HepG2 (cell line): ENCODE measurements at regions not wholly inside any gene's neighbourhood (a gene's known extent, or its start where the extent isn't known, plus 50 kb on each side); places are given as distances from the start of the nearest gene placed in this dataset.

ENCODE experiments used
- ATAC-seq: fragments of 200-7000 bp; cut with Tn5 transposase; 3 replicates; pipeline ENCODE4 v1.9.1; 2020; ENCODE audit warnings: mild to moderate bottlenecking, moderate library complexity
- BruUV-seq: library from RNA; stranded (reverse); fragments of 400-500 nt; replicated peaks from 2 replicates; lab custom pipeline; 2021; lab: Mats Ljungman, UMichigan
- CTCF ChIA-PET: fragments of 300-600 bp; formaldehyde crosslinking; extraction: SDS; loops from one replicate; lab custom pipeline; 2021; ENCODE audit warnings: low total read pairs, inconsistent platforms, low intra/inter-chr PET ratio; lab: Yijun Ruan, JAX
- POLR2A ChIA-PET: fragments of 350-600 bp; sonication (Branson Sonifier 250); formaldehyde crosslinking; loops from one replicate; lab custom pipeline; 2020; ENCODE audit warnings: antibody characterized with exemption, inconsistent platforms; lab: Yijun Ruan, JAX
- DNase-seq: peaks from one replicate; pipeline ENCODE4 v3.0.0-alpha.2; 2015; ENCODE audit warnings: low spot score
- FAIRE-seq: peaks from 3 replicates; lab custom pipeline; 2011; peaks lifted over from hg19 to GRCh38; lab: Jason Lieb, UNC
- H2AFZ ChIP-seq: one replicate; pipeline ENCODE4 v1.6.1; 2011; ENCODE audit warnings: low read length, inconsistent platforms
- H3K27ac ChIP-seq: fragments of 300-600 bp; 3 replicates; pipeline ENCODE4 v1.8.0; 2011; ENCODE audit warnings: mixed run types, mild to moderate bottlenecking, mixed read lengths, low read length, inconsistent platforms; ENCODE audit not compliant: insufficient read depth; ENCODE audit errors: extremely low read length
- H3K27me3 ChIP-seq, 2 experiments: fragments of 200-600 bp in 1 of 2; 2 replicates in 1 of 2; 3 replicates in 1 of 2; pipeline versions ENCODE4 v1.6.0 to v1.8.0; 2011; ENCODE audit warnings: low read length in 2 of 2, mild to moderate bottlenecking in 2 of 2, moderate library complexity in 2 of 2, inconsistent platforms in 1 of 2; ENCODE audit not compliant: insufficient read depth in 2 of 2, control insufficient read depth in 1 of 2
- H3K36me3 ChIP-seq, 2 experiments: fragments of 200-600 bp in 1 of 2; replicated peaks in 1 of 2; 2 replicates in 1 of 2; 3 replicates in 1 of 2; pipeline versions ENCODE4 v1.5.1 to v1.8.0; 2011; ENCODE audit warnings: low read length in 2 of 2, inconsistent platforms in 1 of 2; ENCODE audit not compliant: insufficient read depth in 2 of 2, control insufficient read depth in 1 of 2
- H3K4me1 ChIP-seq: 2 replicates; pipeline ENCODE4 v1.5.1; 2012; ENCODE audit warnings: low read length, inconsistent platforms; ENCODE audit not compliant: insufficient read depth
- H3K4me2 ChIP-seq: 2 replicates; pipeline ENCODE4 v1.6.0; 2011; ENCODE audit warnings: low read depth, low read length, inconsistent platforms
- H3K4me3 ChIP-seq, 3 experiments: fragments of 200-600 bp in 1 of 3; sonication (generic), shearing (Covaris generic) in 1 of 3; replicated peaks in 1 of 3; 2 replicates each; pipeline ENCODE4 v1.5.1; 2011 to 2016; ENCODE audit warnings: low read length in 3 of 3, inconsistent platforms in 2 of 3, low read depth in 2 of 3, mild to moderate bottlenecking in 2 of 3, control low read depth in 1 of 3, mixed read lengths in 1 of 3; ENCODE audit not compliant: insufficient read depth in 1 of 3
- H3K79me2 ChIP-seq: one replicate; pipeline ENCODE4 v1.6.1; 2011; ENCODE audit warnings: low read length, inconsistent platforms; ENCODE audit not compliant: insufficient read depth
- H3K9ac ChIP-seq: 2 replicates; pipeline ENCODE4 v1.6.0; 2011; ENCODE audit warnings: mild to moderate bottlenecking, low read depth, low read length, inconsistent platforms; ENCODE audit not compliant: insufficient read depth
- H3K9me3 ChIP-seq: 2 replicates; pipeline ENCODE4 v1.5.1; 2012; ENCODE audit warnings: mild to moderate bottlenecking, low read length
- H4K20me1 ChIP-seq: 2 replicates; pipeline ENCODE4 v1.6.0; 2011; ENCODE audit warnings: inconsistent platforms, mild to moderate bottlenecking, low read length, moderate library complexity; ENCODE audit not compliant: insufficient read depth
- HDAC2 ChIP-seq: sonication (generic); formaldehyde crosslinking; IDR thresholded peaks from 2 replicates; pipeline ENCODE4 v1.4.0; 2020; ENCODE audit warnings: missing genetic modification reagents
- KDM5A ChIP-seq: fragments of 200-600 bp; sonication (generic); IDR thresholded peaks from 2 replicates; pipeline ENCODE4 v1.7.0; 2018; ENCODE audit warnings: antibody characterized with exemption, mild to moderate bottlenecking, low read length, borderline replicate concordance
- SIX1 ChIP-seq: sonication (generic); formaldehyde crosslinking; IDR thresholded peaks from 2 replicates; pipeline ENCODE4 v1.4.0; 2020; ENCODE audit warnings: missing genetic modification reagents, borderline replicate concordance
- ZNF225 ChIP-seq: sonication (generic); formaldehyde crosslinking; IDR thresholded peaks from 2 replicates; pipeline ENCODE4 v1.4.0; 2020; ENCODE audit warnings: mild to moderate bottlenecking, missing genetic modification reagents
- ZSCAN22 ChIP-seq: sonication (generic); formaldehyde crosslinking; IDR thresholded peaks from 2 replicates; pipeline ENCODE4 v1.4.0; 2020; ENCODE audit warnings: mild to moderate bottlenecking, missing genetic modification reagents
- WGBS: methylation state at CpG from one replicate; pipeline ENCODE4 v1.1.6; 2017; ENCODE audit warnings: low lambda C conversion rate; 5-methylcytosine and 5-hydroxymethylcytosine counted together
- in situ Hi-C: cut with HindIII; loops from 2 replicates; pipeline ENCODE4 v1.10.0; 2017; ENCODE audit warnings: low pct_unique_long_range_greater_than_20kb; ENCODE audit not compliant: extremely low pct_ligation_motif_present
- intact Hi-C: fragments of 100-400 bp; cut with micrococcal nuclease; formaldehyde crosslinking; loops from one replicate; pipeline ENCODE4 v1.10.0; 2022; ENCODE audit not compliant: unreplicated experiment
- TF ChIP-seq, protein P1 (sequence below): IDR thresholded peaks from 2 replicates; pipeline ENCODE4 v1.6.1; 2016; ENCODE audit warnings: low read depth, borderline replicate concordance
- TF ChIP-seq, protein P2 (sequence below): sonication (generic); formaldehyde crosslinking; IDR thresholded peaks from 2 replicates; pipeline ENCODE4 v1.4.0; 2020; ENCODE audit warnings: missing genetic modification reagents

DNA sequence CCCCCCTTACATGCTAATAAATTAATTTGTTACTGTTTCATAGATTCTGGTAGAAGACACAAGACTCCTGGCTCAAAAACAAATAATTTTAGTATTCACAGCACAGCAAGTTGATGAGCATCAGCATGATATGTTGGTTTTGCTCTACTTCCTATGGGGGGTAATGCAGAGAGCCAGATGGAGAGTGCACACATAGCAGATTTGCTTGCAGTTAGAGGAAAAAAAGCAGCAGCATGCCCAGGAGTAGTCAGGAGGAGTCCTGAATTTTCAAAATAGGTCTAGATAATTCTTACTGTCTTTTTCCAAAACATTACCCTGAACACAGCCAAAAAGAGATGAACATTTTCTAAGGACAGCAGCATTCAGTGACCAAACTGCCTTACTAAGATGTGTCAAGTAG, 261.3 kb downstream of the COX7C start:
- DNase-seq, result no peak
- H3K4me1 ChIP-seq, result peaks cover 5% of the 10 kb centered on the region; the same call in 1 of the 2 replicates
- ChIA-PET CTCF (no interaction called here), POLR2A (no interaction called here)
- no peak overlapping the region for H3K9ac ChIP-seq
- no peak overlapping the region for H2AFZ ChIP-seq
- ATAC-seq, result no peak
- BruUV-seq, result no TSS peak
- TF ChIP-seq, protein P1, sequence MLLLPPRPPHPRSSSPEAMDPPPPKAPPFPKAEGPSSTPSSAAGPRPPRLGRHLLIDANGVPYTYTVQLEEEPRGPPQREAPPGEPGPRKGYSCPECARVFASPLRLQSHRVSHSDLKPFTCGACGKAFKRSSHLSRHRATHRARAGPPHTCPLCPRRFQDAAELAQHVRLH (CRISPR knock-in tag), result no peak
- no peaks in the 10 kb centered on the region for H3K36me3 ChIP-seq
- no peaks in the 10 kb centered on the region for H3K79me2 ChIP-seq
- H3K27ac ChIP-seq, result no peak overlapping the region
- no peaks in the 10 kb centered on the region for H3K9me3 ChIP-seq
- in situ Hi-C loops, result no loop called here
- H3K4me3 ChIP-seq, result no peak overlapping the region
- H4K20me1 ChIP-seq, result no peaks in the 10 kb centered on the region
- no peak overlapping the region for H3K4me2 ChIP-seq
- H3K27me3 ChIP-seq, result no peaks in the 10 kb centered on the region; a peak in 1 of 5 replicates
- no peak for FAIRE-seq
- intact Hi-C loops, result no loop called here

DNA sequence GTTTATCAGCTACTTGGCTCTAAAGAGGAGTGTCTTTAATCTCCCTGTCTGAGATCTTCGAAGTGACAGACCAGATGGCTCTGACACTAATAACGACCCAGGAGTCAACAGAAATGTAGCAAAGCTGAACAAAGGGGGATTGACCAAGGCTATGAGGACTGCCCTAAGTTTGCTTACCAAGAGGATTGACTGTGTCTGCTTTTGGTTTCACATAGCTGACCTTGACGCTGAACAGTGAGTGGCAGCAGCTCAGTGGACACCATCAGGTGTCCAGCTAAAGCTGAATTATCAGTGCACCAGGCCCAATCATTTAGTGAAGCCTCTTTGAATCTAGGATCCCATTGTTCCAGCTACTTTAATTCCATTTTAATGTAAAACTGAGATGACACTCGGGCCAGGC, 262.6 kb downstream of the COX7C start:
- H3K4me1 ChIP-seq, result peaks cover 5% of the 10 kb centered on the region; the same call in 1 of the 2 replicates
- ChIA-PET POLR2A (no interaction called here), CTCF (interaction anchor here (1.4 to 1.6 kb wide), 2 partner anchors 88 to 133 kb away, joined by 7 to 25 read pairs; no protein-coding TSS in a partner anchor)
- FAIRE-seq (no peak), DNase-seq (no peak), ATAC-seq (peak; percentile 62)
- H3K79me2 ChIP-seq, result no peaks in the 10 kb centered on the region
- no TSS peak for BruUV-seq
- H3K9ac ChIP-seq, result no peak overlapping the region
- no peaks in the 10 kb centered on the region for H3K36me3 ChIP-seq
- intact Hi-C loops (loop anchor here (1.0 kb wide), 2 partner anchors 88 to 133 kb away; no protein-coding TSS in a partner anchor), in situ Hi-C loops (no loop called here)
- H3K9me3 ChIP-seq, result no peaks in the 10 kb centered on the region
- no peaks in the 10 kb centered on the region for H4K20me1 ChIP-seq
- H2AFZ ChIP-seq, result no peak overlapping the region
- H3K27ac ChIP-seq, result no peak overlapping the region
- no peak overlapping the region for H3K4me3 ChIP-seq
- 7% methylated on average over 3 of the region's 4 CpGs for whole genome bisulfite sequencing
- no peak overlapping the region for H3K4me2 ChIP-seq
- TF ChIP-seq ZSCAN22 (CRISPR knock-in tag), result no peak
- TF ChIP-seq, protein P2, sequence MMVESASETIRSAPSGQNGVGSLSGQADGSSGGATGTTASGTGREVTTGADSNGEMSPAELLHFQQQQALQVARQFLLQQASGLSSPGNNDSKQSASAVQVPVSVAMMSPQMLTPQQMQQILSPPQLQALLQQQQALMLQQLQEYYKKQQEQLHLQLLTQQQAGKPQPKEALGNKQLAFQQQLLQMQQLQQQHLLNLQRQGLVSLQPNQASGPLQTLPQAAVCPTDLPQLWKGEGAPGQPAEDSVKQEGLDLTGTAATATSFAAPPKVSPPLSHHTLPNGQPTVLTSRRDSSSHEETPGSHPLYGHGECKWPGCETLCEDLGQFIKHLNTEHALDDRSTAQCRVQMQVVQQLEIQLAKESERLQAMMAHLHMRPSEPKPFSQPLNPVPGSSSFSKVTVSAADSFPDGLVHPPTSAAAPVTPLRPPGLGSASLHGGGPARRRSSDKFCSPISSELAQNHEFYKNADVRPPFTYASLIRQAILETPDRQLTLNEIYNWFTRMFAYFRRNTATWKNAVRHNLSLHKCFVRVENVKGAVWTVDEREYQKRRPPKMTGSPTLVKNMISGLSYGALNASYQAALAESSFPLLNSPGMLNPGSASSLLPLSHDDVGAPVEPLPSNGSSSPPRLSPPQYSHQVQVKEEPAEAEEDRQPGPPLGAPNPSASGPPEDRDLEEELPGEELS (CRISPR knock-in tag), result no peak
- no peak for TF ChIP-seq KDM5A
- no peak for TF ChIP-seq SIX1 (CRISPR knock-in tag)
- no peak for TF ChIP-seq ZNF225
- no peak for TF ChIP-seq HDAC2
- H3K27me3 ChIP-seq, result no peaks in the 10 kb centered on the region; a peak in 1 of 5 replicates
